ENCODE measurements at regions not wholly inside any gene's neighbourhood (a gene's known extent, or its start where the extent isn't known, plus 50 kb on each side); places are given as distances from the start of the nearest gene placed in this dataset.

GRCh38 chrX:35561985-35562384, 236.2 kb upstream of the MAGEB16 start:
- TF ChIP-seq CTCF (IDR thresholded peaks at IDR 0.05; ENCODE audit: low read length) = no peak
- no peak for TF ChIP-seq EZH2 (IDR thresholded peaks at IDR 0.05; ENCODE audit: borderline replicate concordance, low read length)
